ENCODE measurements at regions not wholly inside any gene's neighbourhood (a gene's known extent, or its start where the extent isn't known, plus 50 kb on each side); places are given as distances from the start of the nearest gene placed in this dataset.

- peaks cover 22% of the 10 kb centered on the region for H3K9me3 Mint-ChIP-seq
- no peak overlapping the region for H3K27ac Mint-ChIP-seq
- H3K27me3 Mint-ChIP-seq (ENCODE audit: insufficient read depth), result no peaks in the 10 kb centered on the region
- no peak for DNase-seq
- H3K36me3 Mint-ChIP-seq (ENCODE audit: low read depth), result peaks cover 26% of the 10 kb centered on the region
- no peak for TF ChIP-seq CTCF (IDR thresholded peaks at IDR 0.05)
- no peak overlapping the region for H3K4me3 Mint-ChIP-seq
- peaks cover 61% of the 10 kb centered on the region for H3K4me1 Mint-ChIP-seq (ENCODE audit: low read depth)
Measured at GRCh38 chr6:130677766-130678165, 149.4 kb upstream of the SMLR1 start.

- Mint-ChIP-seq H3K4me1 (ENCODE audit: low read depth) (peaks cover 61% of the 10 kb centered on the region), H3K36me3 (ENCODE audit: low read depth) (peaks cover 26% of the 10 kb centered on the region), H3K27ac (peak overlapping the region; percentile 74), H3K27me3 (ENCODE audit: insufficient read depth) (no peaks in the 10 kb centered on the region), H3K9me3 (peaks cover 22% of the 10 kb centered on the region), H3K4me3 (peak overlapping the region; percentile 33)
- DNase-seq, result no peak
- no peak for TF ChIP-seq CTCF (IDR thresholded peaks at IDR 0.05)
Measured at GRCh38 chr6:130679684-130680083, 147.5 kb upstream of the SMLR1 start.

- Mint-ChIP-seq H3K27ac (peak overlapping the region; percentile 74), H3K4me3 (peak overlapping the region; percentile 33; the same call in 1 of the 2 replicates), H3K27me3 (ENCODE audit: insufficient read depth) (no peaks in the 10 kb centered on the region), H3K4me1 (ENCODE audit: low read depth) (peaks cover 57% of the 10 kb centered on the region), H3K36me3 (ENCODE audit: low read depth) (peaks cover 26% of the 10 kb centered on the region), H3K9me3 (peaks cover 22% of the 10 kb centered on the region)
- TF ChIP-seq CTCF (IDR thresholded peaks at IDR 0.05), result no peak
- no peak for DNase-seq
Measured at GRCh38 chr6:130680116-130680515, 147.1 kb upstream of the SMLR1 start.

- peaks cover 22% of the 10 kb centered on the region for H3K9me3 Mint-ChIP-seq
- peak; percentile 52 for DNase-seq
Measured at GRCh38 chr6:130681028-130681427, 146.2 kb upstream of the SMLR1 start.

GRCh38 chr6:130682066-130682465, 145.1 kb upstream of the SMLR1 start:
- Mint-ChIP-seq H3K27ac (no peak overlapping the region), H3K9me3 (peaks cover 18% of the 10 kb centered on the region), H3K36me3 (ENCODE audit: low read depth) (peaks cover 28% of the 10 kb centered on the region), H3K4me3 (no peak overlapping the region), H3K27me3 (ENCODE audit: insufficient read depth) (no peaks in the 10 kb centered on the region), H3K4me1 (ENCODE audit: low read depth) (peaks cover 40% of the 10 kb centered on the region)
- DNase-seq, result no peak
- no peak for TF ChIP-seq CTCF (IDR thresholded peaks at IDR 0.05)

More at GRCh38 chr6:130681028-130681427, 146.2 kb upstream of the SMLR1 start:
- TF ChIP-seq CTCF (IDR thresholded peaks at IDR 0.05), result no peak
- H3K36me3 Mint-ChIP-seq (ENCODE audit: low read depth), result peaks cover 31% of the 10 kb centered on the region
- peak overlapping the region; percentile 74 for H3K27ac Mint-ChIP-seq
- peak overlapping the region; percentile 33 for H3K4me3 Mint-ChIP-seq
- H3K4me1 Mint-ChIP-seq (ENCODE audit: low read depth), result peaks cover 51% of the 10 kb centered on the region
- no peaks in the 10 kb centered on the region for H3K27me3 Mint-ChIP-seq (ENCODE audit: insufficient read depth)
